ENCODE measurements at regions not wholly inside any gene's neighbourhood (a gene's known extent, or its start where the extent isn't known, plus 50 kb on each side); places are given as distances from the start of the nearest gene placed in this dataset.

- DNase-seq (ENCODE audit: low spot score) (no peak), ATAC-seq (no peak), FAIRE-seq (no peak)
- no peak overlapping the region for H3K27ac ChIP-seq (ENCODE audit: extremely low read length, insufficient read depth, low read length)
- no peak overlapping the region for H2AFZ ChIP-seq (ENCODE audit: low read length)
- 4% methylated on average over 1 of the region's 1 CpG for WGBS (ENCODE audit: low lambda C conversion rate)
- H3K4me1 ChIP-seq (ENCODE audit: insufficient read depth, low read length): no peaks in the 10 kb centered on the region
- intact Hi-C loops (cut with micrococcal nuclease; ENCODE audit: unreplicated experiment) (no loop called here), in situ Hi-C loops (cut with HindIII; ENCODE audit: extremely low pct_ligation_motif_present, low pct_unique_long_range_greater_than_20kb) (no loop called here)
- H3K79me2 ChIP-seq (ENCODE audit: insufficient read depth, low read length): no peaks in the 10 kb centered on the region
- no peak for TF ChIP-seq ISX (CRISPR knock-in tag; conservative IDR thresholded peaks at IDR 0.05)
- no peak for TF ChIP-seq ZNF75D (CRISPR knock-in tag; IDR thresholded peaks at IDR 0.05; ENCODE audit: borderline replicate concordance)
- TF ChIP-seq ZBTB37 (CRISPR knock-in tag; IDR thresholded peaks at IDR 0.05): no peak
- no peak for TF ChIP-seq NR2F6 (IDR thresholded peaks at IDR 0.05)
- no peak for TF ChIP-seq NR2F6 (CRISPR knock-in tag; IDR thresholded peaks at IDR 0.05)
- TF ChIP-seq MBD4 (IDR thresholded peaks at IDR 0.05; ENCODE audit: borderline replicate concordance, low read length): no peak
- TF ChIP-seq NFAT5 (CRISPR knock-in tag; IDR thresholded peaks at IDR 0.05): no peak
- no peak for TF ChIP-seq ZNF44 (CRISPR knock-in tag; IDR thresholded peaks at IDR 0.05)
- TF ChIP-seq HES4 (CRISPR knock-in tag; IDR thresholded peaks at IDR 0.05; ENCODE audit: borderline replicate concordance): no peak
- TF ChIP-seq KLF9 (CRISPR knock-in tag; IDR thresholded peaks at IDR 0.05; ENCODE audit: low read depth): no peak
- no peak for TF ChIP-seq FLYWCH1 (CRISPR knock-in tag; IDR thresholded peaks at IDR 0.05)
- TF ChIP-seq BCL6 (CRISPR knock-in tag; IDR thresholded peaks at IDR 0.05): no peak
- TF ChIP-seq RARA (CRISPR knock-in tag; IDR thresholded peaks at IDR 0.05): no peak
- TF ChIP-seq TOE1 (CRISPR knock-in tag; IDR thresholded peaks at IDR 0.05): no peak
- POLR2A ChIA-PET: no interaction called here
- H4K20me1 ChIP-seq (ENCODE audit: insufficient read depth, low read length): no peaks in the 10 kb centered on the region
- CTCF ChIA-PET (ENCODE audit: low intra/inter-chr PET ratio, low total read pairs): no interaction called here
- H3K27me3 ChIP-seq (ENCODE audit: control insufficient read depth in 1 of 2, insufficient read depth in 2 of 2, low read length in 2 of 2): 0 out of 5 replicates have a peak, but pooled peaks cover 0 to 5% of the 10 kb centered on the region in 2 experiments
- H3K4me2 ChIP-seq (ENCODE audit: low read depth, low read length): no peak overlapping the region
- BruUV-seq (replicated peaks): no TSS peak
- H3K36me3 ChIP-seq (replicated peaks in 1 of 2; ENCODE audit: control insufficient read depth in 1 of 2, insufficient read depth in 2 of 2, low read length in 2 of 2): no peaks in the 10 kb centered on the region
- H3K9me3 ChIP-seq (ENCODE audit: low read length): no peaks in the 10 kb centered on the region
- H3K9ac ChIP-seq (ENCODE audit: insufficient read depth, low read depth, low read length): no peak overlapping the region
- no peak overlapping the region for H3K4me3 ChIP-seq (replicated peaks in 1 of 3; ENCODE audit: insufficient read depth in 1 of 3, low read depth in 2 of 3, low read length in 3 of 3)
Measured at GRCh38 chr5:148950892-148951291, 112.0 kb downstream of the SH3TC2 start.

All from HepG2 (cell line).